HepG2 (cell line): ENCODE measurements at regions not wholly inside any gene's neighbourhood (a gene's known extent, or its start where the extent isn't known, plus 50 kb on each side); places are given as distances from the start of the nearest gene placed in this dataset.

Experiments
- CREB1 ChIP-seq, 2 experiments: fragments of 450-650 bp in 1 of 2; IDR thresholded peaks; 2 replicates each; pipeline ENCODE4 v1.6.1; 2016 to 2017; ENCODE audit warnings: control low read depth in 1 of 2, mild to moderate bottlenecking in 1 of 2, missing compliant biosample characterization in 1 of 2, missing genetic modification characterization in 1 of 2
- EP300 ChIP-seq, 3 experiments: sonication (generic) in 1 of 3; formaldehyde crosslinking in 1 of 3; IDR thresholded peaks; 2 replicates each; pipeline versions ENCODE4 v1.5.1 to v1.6.1; 2011 to 2020; ENCODE audit warnings: low read depth in 2 of 3, low read length in 2 of 3, borderline replicate concordance in 1 of 3, improper control_type of control experiment in 1 of 3, mild to moderate bottlenecking in 1 of 3, missing genetic modification reagents in 1 of 3, moderate library complexity in 1 of 3
- ESRRA ChIP-seq: sonication (generic); formaldehyde crosslinking; IDR thresholded peaks from 2 replicates; pipeline ENCODE4 v1.5.1; 2020; ENCODE audit warnings: mild to moderate bottlenecking, low read depth, missing genetic modification reagents
- KAT8 ChIP-seq: IDR thresholded peaks from 2 replicates; pipeline ENCODE4 v1.6.1; 2016; ENCODE audit warnings: missing genetic modification reagents, missing compliant biosample characterization
- KDM1A ChIP-seq: IDR thresholded peaks from 2 replicates; pipeline ENCODE4 v1.6.1; 2016; ENCODE audit warnings: missing compliant biosample characterization
- SRF ChIP-seq: IDR thresholded peaks from 2 replicates; pipeline ENCODE4 v1.6.1; 2011; ENCODE audit warnings: mild to moderate bottlenecking, low read depth, low read length, moderate library complexity
- ZMYM3 ChIP-seq: sonication (generic); formaldehyde crosslinking; IDR thresholded peaks from 2 replicates; pipeline ENCODE4 v1.5.1; 2020; ENCODE audit warnings: mild to moderate bottlenecking, missing genetic modification reagents
- ZNF12 ChIP-seq: sonication (generic); formaldehyde crosslinking; IDR thresholded peaks from 2 replicates; pipeline ENCODE4 v1.5.0; 2020; ENCODE audit warnings: missing genetic modification reagents
- ZNF292 ChIP-seq: sonication (generic); formaldehyde crosslinking; IDR thresholded peaks from 2 replicates; pipeline ENCODE4 v1.8.1; 2022; ENCODE audit warnings: mild to moderate bottlenecking, low read depth, missing genetic modification reagents, borderline replicate concordance
- TF ChIP-seq, protein P1 (sequence below): sonication (generic); formaldehyde crosslinking; IDR thresholded peaks from 2 replicates; pipeline ENCODE4 v1.8.1; 2023; ENCODE audit warnings: mild to moderate bottlenecking, moderate library complexity, missing genetic modification reagents
- TF ChIP-seq, protein P2 (sequence below): sonication (generic); formaldehyde crosslinking; IDR thresholded peaks from 2 replicates; pipeline ENCODE4 v1.4.0; 2020; ENCODE audit warnings: missing genetic modification reagents, borderline replicate concordance

GRCh38 chr13:21777813-21778212 lies 106.9 kb downstream of the FGF9 start:
- TF ChIP-seq, protein P1, sequence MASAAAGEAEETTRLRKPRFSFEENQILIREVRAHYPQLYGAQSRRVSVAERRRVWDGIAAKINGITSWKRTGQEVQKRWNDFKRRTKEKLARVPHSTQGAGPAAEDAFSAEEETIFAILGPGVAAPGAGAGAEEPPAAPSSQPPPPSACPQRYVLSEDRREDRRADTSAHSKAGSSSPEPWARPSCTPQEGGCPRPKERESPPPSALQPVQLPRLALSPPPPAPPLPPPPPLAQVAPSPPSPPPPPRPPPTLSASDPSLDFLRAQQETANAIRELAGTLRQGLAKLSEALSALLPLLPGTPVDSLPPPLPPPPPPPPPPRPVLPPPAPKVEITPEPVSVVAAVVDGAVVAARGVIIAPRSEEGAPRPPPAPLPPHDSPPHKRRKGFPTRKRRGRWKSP (CRISPR knock-in tag), result no peak
- TF ChIP-seq CREB1 (IDR thresholded peaks at IDR 0.05), result no peak
- TF ChIP-seq CREB1 (CRISPR knock-in tag; IDR thresholded peaks at IDR 0.05), result no peak
- no peak for TF ChIP-seq ZNF292
- TF ChIP-seq, protein P2, sequence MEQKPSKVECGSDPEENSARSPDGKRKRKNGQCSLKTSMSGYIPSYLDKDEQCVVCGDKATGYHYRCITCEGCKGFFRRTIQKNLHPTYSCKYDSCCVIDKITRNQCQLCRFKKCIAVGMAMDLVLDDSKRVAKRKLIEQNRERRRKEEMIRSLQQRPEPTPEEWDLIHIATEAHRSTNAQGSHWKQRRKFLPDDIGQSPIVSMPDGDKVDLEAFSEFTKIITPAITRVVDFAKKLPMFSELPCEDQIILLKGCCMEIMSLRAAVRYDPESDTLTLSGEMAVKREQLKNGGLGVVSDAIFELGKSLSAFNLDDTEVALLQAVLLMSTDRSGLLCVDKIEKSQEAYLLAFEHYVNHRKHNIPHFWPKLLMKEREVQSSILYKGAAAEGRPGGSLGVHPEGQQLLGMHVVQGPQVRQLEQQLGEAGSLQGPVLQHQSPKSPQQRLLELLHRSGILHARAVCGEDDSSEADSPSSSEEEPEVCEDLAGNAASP, result no peak
- no peak for TF ChIP-seq KAT8 (CRISPR knock-in tag)
- TF ChIP-seq SRF, result no peak
- TF ChIP-seq EP300 (IDR thresholded peaks at IDR 0.05; ENCODE audit: low read depth in 2 of 2, low read length in 2 of 2), result no peak
- TF ChIP-seq EP300 (CRISPR knock-in tag; IDR thresholded peaks at IDR 0.05; ENCODE audit: borderline replicate concordance), result no peak
- TF ChIP-seq ZNF12 (CRISPR knock-in tag), result no peak
- TF ChIP-seq KDM1A (CRISPR knock-in tag), result no peak
- no peak for TF ChIP-seq ESRRA (CRISPR knock-in tag)
- TF ChIP-seq ZMYM3 (CRISPR knock-in tag), result no peak
